GM18909 (cell line): ENCODE measurements at regions not wholly inside any gene's neighbourhood (a gene's known extent, or its start where the extent isn't known, plus 50 kb on each side); places are given as distances from the start of the nearest gene placed in this dataset.

Source experiments
- ATAC-seq: cut with Tn5 transposase; IDR thresholded peaks from one replicate; pipeline ENCODE4 v1.9.1; 2021; ENCODE audit warnings: mild to moderate bottlenecking; ENCODE audit not compliant: unreplicated experiment, poor library complexity

DNA sequence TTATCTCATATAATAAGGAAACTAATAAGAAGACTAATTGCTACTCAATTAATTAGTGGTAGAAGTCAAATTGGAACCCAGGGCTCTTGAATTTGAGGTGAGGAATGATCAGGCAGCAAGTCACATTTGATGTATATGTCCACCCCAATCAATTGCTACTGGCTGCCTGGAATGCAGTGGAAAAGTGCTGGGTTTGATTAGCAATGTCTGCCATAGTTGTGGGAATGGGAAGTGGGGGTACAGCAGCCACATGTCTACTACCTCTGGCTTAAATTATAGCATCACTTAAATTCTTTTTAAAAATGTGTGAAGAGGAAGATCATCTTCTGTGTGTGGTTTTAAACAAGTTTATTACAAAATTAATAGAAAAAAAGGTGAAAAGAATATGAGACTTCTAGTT lies 50.8 kb upstream of the NAV2 start:
- ATAC-seq, result no peak

DNA sequence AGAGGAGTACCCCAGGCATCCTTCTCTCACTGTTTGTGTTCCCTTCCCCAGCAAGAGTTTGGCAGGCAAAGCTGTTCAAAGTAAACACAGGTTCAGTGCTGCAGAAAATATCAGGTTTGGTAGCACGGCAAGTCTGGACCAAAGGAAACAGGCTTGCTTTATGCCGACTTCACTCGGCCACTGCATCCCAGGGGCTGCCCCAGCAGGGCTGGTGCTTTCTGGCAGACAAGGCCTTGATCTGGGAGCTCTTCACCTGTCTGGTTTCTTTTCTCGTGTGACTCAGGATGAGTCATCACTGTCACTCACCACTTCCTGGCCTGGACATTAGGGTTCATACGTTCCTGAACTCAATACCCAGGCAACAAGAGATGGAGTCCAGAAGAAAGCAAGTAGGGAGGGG lies 52.6 kb upstream of the NAV2 start:
- ATAC-seq, result peak; percentile 100

DNA sequence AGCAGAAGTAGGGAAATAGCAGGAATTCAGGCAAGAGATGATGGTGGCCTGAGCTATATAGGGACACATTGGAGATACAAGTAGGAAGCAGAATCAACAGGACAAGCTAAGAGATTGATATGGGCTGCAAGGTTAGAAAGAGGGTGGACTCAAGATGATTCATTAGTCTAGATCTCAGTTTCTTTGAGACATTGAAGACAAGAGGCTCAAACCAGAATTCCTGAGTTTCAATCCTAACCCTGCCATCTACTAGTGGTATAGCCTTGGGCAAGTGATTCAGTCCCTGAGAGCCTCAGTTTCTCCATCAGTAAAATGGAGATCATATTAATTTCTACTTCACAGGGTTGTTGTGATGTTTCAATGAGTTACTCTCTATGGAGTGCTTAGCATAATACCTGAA lies 53.1 kb upstream of the NAV2 start:
- ATAC-seq, result no peak

DNA sequence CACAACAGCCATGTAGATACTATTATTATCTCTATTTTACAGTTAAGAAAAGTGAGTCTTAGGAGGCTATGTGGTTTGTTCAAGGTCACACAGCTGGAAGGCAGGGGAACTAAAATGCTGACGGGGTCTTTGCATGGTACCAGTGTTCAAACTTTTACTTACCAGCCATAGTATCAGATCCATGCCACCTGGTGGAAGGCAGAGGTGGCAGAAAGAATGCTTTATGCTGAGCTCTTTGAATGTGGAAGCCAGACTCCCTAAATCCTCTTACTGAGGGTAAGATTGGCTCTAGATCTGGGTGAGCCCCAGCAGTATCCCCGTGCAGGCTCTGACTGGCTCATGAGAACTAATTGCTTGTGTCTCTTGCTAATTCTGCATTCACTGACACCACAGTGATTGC lies 54.3 kb upstream of the NAV2 start:
- no peak for ATAC-seq

DNA sequence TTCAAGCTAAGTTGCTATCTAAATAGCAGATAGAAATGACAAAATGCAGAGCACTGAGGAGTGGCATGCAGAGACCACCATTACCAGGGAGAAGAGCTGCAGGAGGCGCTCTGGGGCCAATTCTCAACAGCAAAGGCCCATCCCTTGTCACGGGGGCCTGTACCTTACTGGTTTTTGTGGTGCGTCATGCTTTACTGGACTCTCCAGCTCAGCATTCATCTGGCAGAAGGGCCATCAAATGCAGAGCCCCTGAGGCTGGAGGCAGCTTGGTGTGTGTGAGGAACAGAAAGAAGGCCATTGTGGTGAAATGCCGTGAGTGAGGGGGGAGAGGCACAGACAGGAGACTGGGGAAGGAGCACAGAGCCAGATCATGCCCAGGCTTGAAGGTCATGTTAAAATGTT lies 56.5 kb upstream of the NAV2 start:
- ATAC-seq, result no peak

DNA sequence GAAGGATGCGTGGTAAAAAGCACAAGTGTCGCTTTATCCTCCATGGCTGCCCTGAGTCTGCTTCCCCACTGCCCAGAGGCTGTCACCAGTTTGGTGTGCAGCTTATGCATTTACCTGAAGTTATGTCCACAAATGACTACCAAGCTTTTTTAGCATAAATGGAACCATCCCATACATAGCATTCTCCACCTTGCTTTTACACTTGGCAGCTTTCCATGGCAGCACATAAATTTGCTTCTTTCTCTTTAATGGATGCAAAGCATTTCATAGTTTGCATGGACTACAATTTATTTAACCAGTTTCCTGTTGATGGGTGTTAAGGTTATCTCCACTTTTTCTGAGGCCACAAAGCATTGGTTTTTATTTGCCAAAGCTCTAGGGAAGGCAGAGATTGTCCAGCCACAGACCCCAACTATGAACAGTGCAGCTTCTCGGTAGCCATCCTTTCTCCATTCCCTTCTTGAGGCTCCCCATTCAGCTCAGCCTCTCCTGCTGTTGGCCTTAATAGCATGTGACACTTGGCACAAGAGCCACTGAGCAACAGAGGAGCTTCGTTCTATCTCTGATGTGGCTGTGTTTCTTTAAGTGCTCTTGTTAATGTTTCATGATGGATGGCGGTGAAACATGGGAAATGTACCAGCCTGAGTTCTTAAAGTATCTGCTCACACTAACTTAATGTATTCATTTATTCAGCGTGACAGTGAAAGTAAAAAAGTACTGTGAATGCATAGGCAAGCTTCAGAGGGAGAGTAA lies 59.8 kb upstream of the NAV2 start:
- no peak for ATAC-seq

DNA sequence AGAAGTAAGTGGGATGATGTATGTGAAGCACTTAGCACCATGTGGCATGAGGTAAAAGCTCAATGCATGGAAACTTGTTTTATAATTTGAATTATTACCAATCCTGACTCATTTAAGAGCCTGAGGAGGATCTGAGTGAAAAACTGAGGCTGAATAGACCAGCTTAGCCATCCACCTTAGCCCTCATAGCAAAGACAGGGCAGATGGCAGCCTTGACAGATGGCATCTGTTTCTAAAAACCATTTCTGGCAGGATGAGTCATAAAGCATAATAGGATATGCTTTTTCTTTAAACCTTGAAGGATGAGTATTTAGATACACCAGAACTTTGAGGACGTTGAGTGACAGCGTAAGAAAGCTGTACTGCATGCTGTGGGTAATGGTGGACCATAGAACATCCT lies 61.0 kb upstream of the NAV2 start:
- no peak for ATAC-seq

DNA sequence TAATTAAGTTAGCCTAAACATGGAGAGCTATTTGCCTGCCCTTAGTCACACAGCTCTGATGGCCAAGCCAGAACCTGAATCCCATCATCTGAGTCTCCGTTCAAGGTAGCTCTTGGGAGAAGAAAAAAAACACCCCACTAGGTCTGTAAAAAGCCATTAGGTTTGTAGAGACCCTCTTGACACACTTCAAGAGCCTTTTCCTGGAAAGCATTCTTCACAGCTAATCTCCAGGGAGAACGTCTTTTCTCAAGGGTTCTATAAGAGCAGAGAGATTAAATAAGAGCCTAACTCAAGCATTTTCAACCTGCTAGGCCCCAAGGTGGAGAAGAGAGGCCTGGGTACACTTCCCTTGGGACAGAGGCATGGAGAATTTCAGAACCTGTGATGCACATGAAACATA lies 61.6 kb upstream of the NAV2 start:
- ATAC-seq, result no peak

DNA sequence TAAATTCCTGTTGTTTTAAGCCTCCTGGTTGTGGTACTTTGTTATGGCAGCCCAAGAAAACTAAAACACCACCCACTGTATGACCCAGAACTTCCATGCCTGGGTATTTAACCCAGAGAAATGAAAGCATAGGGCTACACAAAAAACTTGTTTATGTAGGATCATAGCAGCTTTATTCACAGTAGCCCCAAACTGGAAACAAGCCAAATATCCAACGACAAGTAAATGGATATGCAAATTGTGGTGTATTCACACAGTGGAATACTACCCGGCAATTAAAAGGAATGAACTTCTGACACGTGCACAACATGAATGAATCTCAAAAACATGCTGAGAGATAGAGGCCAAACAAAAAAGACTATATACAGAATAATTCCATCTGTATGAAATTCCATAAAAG lies 62.2 kb upstream of the NAV2 start:
- ATAC-seq, result no peak

DNA sequence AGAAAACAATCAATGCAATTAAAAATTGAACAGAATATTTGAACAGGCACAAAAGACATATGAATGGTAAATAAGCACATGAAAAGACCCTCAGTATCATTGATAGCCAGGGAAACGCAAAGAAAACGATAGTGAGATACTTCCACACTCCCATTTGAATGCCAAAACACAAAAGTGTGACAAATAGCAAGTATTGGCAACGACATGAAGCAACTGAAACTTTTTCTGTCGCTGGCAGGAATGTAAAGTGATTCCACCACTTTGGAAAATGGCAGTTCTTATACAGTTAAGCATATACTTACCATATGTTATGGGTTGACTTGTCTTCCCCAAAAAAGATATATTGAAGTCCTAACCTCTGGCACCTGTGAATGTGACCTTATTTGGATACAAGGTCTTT lies 62.9 kb upstream of the NAV2 start:
- no peak for ATAC-seq

DNA sequence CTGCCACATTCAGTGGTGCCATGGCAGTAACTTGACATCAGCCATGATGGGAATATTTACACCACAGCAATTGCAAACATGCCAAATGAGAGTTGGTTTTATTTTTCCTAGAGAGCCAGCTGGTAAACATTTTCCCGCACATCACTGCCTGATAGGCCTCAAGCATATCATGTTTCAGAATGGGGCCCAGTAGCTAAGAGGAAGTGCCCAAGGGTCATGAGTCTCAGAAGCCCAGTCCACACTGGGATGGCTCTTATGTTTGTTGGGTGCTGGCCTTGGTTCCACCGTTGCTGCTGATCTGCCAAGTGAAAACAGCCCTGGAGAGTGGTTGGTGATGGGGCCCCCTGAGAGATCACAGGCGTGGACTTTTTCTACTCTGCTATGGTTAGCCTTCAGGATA lies 64.3 kb upstream of the NAV2 start:
- ATAC-seq, result no peak

DNA sequence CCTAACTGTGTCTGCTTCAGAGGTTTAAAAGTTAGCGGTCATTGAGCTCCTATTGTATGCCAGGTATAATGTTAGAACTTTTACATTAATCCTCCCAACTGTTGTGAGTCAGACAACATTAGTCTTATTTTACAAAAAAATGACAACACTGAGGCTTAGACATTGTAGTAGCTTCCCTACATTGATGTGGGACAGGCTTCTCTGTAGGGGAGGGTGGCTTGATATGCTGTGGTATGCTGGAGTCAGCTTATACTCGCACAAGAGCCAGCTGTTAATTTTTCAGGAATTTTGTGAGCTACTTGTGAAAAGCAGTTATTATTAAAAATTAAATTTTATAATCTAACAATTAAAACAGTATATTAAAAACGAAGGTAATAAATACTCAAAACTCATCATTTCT lies 64.8 kb upstream of the NAV2 start:
- ATAC-seq, result no peak

DNA sequence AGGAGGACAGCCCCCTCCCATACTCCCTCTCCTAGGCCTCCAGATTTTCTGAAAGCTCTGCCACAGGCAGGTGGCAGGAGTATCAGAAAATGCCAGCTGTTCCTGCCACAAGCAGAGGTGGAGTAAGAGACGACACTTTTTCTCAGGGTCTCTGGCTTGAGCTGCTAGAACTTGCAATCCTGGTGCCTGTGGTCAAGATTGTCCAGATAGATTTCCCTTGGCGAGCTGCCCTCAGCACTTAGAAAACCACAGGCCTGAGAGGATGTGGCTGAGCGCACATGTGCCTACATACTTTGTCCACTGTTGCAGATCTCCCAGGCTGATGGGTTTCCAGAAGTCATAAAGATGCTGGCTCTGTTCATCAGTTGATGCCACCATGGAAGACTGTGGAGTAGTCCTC lies 65.7 kb upstream of the NAV2 start:
- no peak for ATAC-seq

DNA sequence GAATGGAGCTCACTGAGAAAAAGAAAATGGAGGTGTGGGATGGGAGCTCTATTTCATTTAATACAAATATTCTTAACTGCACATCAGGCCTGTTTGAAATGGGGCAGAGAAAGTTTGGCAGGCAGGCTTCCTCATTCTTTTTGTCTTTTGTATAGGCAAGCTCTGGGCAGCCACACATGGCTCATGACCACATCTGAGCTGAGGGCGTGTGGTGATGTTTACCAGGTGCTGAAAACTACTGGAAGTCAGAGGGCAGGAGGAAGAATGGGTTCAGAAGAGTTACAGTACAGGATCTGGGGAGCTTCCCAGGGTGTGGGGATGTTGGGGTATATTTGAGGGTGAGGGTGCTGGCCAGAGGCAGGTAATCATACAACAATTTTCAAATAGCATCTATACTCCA lies 66.3 kb upstream of the NAV2 start:
- ATAC-seq, result no peak

DNA sequence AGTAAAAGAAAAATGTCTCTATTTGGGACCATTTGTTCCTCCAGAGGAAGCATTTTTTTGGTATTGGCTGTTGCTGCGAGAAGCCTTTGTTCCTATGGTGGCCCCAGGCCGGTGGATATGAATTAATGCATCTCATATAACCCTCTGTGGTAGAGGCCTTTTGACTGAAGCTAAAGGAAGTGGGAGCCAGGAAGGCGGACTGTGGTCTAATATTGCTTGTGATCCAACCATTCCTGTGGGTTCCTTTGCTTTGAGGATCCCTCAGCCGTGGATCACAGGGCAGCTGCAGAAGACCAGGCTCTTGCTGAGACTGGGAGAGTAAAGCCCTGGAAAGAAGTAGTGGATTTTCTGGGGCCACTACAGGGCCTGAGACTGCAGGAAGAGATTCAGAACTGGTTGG lies 68.3 kb upstream of the NAV2 start:
- no peak for ATAC-seq

DNA sequence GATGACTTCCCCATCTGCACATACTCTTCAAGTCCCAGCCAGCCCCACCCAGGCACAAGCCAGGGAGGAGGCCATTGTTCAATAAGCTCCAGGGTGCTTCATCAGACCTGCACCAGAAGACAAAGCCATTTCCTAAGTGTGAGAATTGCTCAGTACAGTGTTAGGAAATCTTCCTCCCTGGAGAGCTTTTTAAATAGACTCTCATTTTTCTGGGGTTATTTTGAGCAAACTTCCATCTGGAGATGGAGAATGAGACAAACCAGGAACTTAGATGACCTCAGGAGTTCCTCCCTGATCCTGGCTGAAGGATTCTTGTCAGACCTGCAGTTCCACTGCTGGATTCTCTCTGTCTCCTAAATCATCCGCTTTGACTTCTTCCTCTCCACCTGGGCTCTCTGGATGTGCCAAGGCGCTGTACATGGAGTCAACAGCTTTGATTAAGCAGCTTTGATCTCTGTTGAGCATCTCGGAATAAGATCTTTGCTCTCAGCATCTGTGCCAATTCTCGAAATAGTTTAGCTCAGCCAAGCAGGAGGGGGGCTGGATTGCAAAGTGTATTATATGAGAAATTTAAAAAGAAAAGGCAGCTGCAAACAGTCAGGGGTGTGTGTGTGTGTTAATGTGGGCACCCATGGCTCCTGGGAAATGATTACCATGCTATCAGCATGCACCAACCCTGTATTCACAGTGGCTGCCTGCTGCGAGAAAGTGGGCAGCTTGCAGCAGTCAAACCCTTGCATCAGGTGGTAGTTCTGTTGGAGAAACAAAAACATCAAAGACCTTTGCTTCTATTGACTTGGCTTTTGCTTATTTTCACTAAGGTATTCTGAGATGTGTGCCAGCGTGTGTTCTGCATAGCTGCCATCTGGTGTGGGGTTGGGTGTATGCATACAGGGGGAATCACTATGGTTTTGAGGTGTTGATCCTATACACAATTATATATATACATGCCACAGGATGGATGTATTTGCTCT lies 70.2 kb upstream of the NAV2 start:
- no peak for ATAC-seq

DNA sequence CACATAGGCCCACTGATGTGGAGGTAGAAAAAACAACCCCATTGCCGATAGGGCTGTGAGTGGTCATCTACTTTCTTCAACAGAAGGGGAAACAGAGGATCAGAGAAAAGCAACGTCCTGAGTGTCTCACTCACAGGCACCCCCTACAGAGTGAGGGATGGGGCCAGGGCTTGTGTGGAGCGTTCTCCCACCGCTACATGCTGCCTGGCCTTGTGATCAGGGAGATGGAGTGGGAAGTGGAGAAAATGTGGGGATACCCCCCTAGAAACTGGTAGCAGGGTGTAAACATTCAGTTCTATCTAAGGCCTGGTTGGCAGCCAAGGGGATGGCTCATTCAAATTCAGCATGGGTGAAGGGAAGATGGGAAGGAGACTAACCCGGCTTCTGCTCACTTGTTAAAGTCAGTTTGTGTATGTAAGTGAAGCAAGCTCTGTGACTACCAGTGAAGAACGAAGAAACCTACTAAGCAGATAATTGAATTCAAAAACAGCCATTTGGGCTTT lies 73.0 kb upstream of the NAV2 start:
- no peak for ATAC-seq

DNA sequence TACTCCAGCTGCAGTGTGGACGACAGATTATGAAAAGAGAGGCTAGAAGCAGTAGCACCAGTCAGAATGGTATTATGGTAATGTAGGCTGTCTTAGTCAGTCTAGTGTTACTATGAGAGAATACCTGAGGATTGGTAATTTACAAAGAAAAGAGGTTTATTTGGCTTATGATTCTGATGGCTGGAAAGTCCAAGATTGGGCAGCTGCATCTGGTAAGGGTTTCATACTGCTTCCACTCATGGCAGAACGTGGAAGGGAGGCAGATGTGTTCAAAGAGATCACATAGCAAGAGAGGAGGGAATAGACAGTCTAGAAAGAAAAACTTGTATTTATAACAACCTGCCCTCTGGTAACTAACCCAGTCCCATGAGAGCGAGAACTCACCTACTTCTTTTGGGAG lies 77.3 kb upstream of the NAV2 start:
- no peak for ATAC-seq

DNA sequence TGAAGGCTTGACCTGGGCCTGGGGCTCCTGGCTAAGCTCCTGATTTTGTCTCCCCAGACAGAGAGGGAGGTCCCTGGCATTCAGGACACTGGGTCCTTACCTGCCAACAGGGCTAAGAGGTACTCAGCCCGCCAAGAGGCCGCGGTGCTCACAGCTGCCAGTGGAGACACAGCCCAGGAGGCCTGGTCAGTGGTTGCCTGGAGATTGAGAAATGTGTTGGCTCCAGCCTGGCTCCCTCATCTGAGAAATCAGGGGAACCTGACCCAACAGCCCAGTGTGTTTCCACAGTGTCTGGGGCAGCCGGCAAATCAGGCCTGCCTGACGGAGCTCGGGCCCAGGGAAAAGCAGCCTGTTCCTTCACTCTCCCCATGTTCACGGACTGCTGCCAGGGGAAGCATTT lies 79.4 kb upstream of the NAV2 start:
- ATAC-seq, result no peak

DNA sequence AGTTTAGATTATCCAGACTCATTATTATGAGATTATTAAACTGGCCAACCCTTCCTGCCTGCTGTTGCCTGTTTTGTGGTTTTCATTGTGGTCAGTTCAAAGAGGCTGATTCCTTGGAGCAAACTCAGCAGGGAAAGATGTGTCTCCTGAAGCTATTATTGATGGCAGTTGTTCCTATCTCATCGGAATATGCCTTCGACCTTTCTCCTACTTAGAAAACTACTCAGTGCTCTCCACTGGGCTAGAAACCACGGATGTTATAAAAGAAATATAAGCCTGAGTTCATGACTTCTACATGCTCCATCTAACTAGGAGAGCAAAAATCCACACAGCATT lies 80.2 kb upstream of the NAV2 start:
- no peak for ATAC-seq

DNA sequence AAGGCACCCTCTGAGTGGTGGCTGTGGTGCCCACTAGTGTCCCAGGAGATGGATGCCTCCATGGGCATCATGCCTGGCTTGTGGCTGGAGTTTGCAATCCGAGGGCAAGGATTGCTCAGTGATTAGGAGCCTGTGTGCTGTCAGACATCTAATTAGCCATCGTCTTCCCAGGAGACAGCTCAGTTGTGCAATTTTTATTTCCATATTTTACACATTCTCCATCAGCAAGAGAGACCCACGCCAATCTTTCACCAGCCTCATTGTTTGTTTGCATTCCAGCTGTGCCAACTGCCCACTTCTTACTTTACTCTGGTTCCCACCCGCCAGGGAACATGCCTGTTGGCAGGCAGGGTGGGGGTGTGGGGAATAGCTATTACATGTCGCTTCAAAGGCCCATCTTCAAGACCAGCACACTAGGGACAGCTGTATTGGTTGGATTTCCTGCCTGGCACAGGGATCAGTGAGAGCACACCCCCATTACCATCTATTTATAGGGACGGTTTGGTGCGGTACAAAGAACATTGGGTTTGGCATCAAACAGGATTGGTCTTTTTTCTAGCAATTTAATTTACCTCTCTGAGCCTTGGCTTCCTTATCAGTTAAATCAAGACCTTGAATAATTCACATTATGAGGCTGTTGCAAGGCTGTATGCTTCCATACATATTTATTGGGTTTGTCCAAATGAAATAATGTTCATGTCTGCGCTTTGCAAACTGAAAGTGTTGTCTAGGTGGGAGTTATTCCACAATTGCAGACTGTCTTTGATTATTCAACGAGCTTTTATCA lies 80.7 kb upstream of the NAV2 start:
- no peak for ATAC-seq
